IMR-90 (cell line): ENCODE measurements at regions not wholly inside any gene's neighbourhood (a gene's known extent, or its start where the extent isn't known, plus 50 kb on each side); places are given as distances from the start of the nearest gene placed in this dataset.

Experiments
- ATAC-seq: fragments of 200-7000 bp; cut with Tn5 transposase; 2 replicates; pipeline ENCODE4 v1.9.1; 2020; ENCODE audit warnings: low read depth, mild to moderate bottlenecking, moderate library complexity
- BruUV-seq: library from RNA; stranded (reverse); fragments of 400-500 nt; replicated peaks from 2 replicates; lab custom pipeline; 2021; lab: Mats Ljungman, UMichigan
- CTCF ChIA-PET: fragments of 300-600 bp; formaldehyde crosslinking; extraction: SDS; loops from one replicate; lab custom pipeline; 2021; ENCODE audit warnings: antibody characterized with exemption; lab: Yijun Ruan, JAX
- POLR2A ChIA-PET: fragments of 300-600 bp; sonication (Branson Sonifier 250); formaldehyde crosslinking; loops from one replicate; lab custom pipeline; 2022; ENCODE audit warnings: antibody characterized with exemption; ENCODE audit not compliant: unreplicated experiment; lab: Charles Lee
- DNase-seq: peaks from one replicate; pipeline ENCODE4 v3.0.0; 2013
- H2AFZ ChIP-seq: replicated peaks from 2 replicates; pipeline ENCODE3; 2013; ENCODE audit warnings: low read length, mild to moderate bottlenecking; ENCODE audit not compliant: poor library complexity
- H2AK5ac ChIP-seq: 2 replicates; pipeline ENCODE4 v1.6.1; 2013; ENCODE audit warnings: low read depth, low read length, inconsistent platforms
- H2AK9ac ChIP-seq: replicated peaks from 2 replicates; pipeline ENCODE3; 2013; ENCODE audit warnings: mild to moderate bottlenecking, low read depth, low read length, moderate library complexity; ENCODE audit not compliant: poor library complexity
- H2BK120ac ChIP-seq: 2 replicates; pipeline ENCODE4 v1.6.1; 2013; ENCODE audit warnings: low read depth, low read length, inconsistent platforms
- H2BK15ac ChIP-seq: 3 replicates; pipeline ENCODE4 v1.6.1; 2013; ENCODE audit warnings: low read depth, low read length, inconsistent platforms
- H2BK20ac ChIP-seq: 2 replicates; pipeline ENCODE4 v1.6.1; 2013; ENCODE audit warnings: low read depth, mild to moderate bottlenecking, inconsistent platforms, low read length, moderate library complexity
- H2BK5ac ChIP-seq: 2 replicates; pipeline ENCODE4 v1.6.1; 2013; ENCODE audit warnings: mild to moderate bottlenecking, low read depth, low read length, inconsistent platforms; ENCODE audit not compliant: poor library complexity, severe bottlenecking
- H3K14ac ChIP-seq: replicated peaks from 2 replicates; pipeline ENCODE4 v1.6.1; 2013; ENCODE audit warnings: low read depth, low read length, inconsistent platforms
- H3K18ac ChIP-seq: 2 replicates; pipeline ENCODE4 v1.6.1; 2013; ENCODE audit warnings: low read depth, low read length, control low read depth
- H3K23ac ChIP-seq: 2 replicates; pipeline ENCODE4 v1.6.1; 2013; ENCODE audit warnings: low read depth, low read length, inconsistent platforms
- H3K27ac ChIP-seq: 2 replicates; pipeline ENCODE4 v1.5.1; 2013; ENCODE audit warnings: mild to moderate bottlenecking, control low read depth, low read length; ENCODE audit not compliant: insufficient read depth
- H3K27me3 ChIP-seq: 2 replicates; pipeline ENCODE4 v1.6.1; 2013; ENCODE audit warnings: low read length; ENCODE audit not compliant: control insufficient read depth, insufficient read depth
- H3K36me3 ChIP-seq: 2 replicates; pipeline ENCODE4 v1.6.1; 2013; ENCODE audit warnings: low read length, mixed read lengths; ENCODE audit not compliant: control insufficient read depth, insufficient read depth
- H3K4ac ChIP-seq: 2 replicates; pipeline ENCODE4 v1.6.1; 2013; ENCODE audit warnings: low read depth, low read length, inconsistent platforms
- H3K4me1 ChIP-seq: 2 replicates; pipeline ENCODE4 v1.6.1; 2013; ENCODE audit warnings: low read length, mixed read lengths; ENCODE audit not compliant: control insufficient read depth, insufficient read depth
- H3K4me2 ChIP-seq: 2 replicates; pipeline ENCODE4 v1.6.1; 2013; ENCODE audit warnings: low read depth, mild to moderate bottlenecking, control low read depth, low read length, moderate library complexity
- H3K4me3 ChIP-seq: 2 replicates; pipeline ENCODE4 v1.5.1; 2013; ENCODE audit warnings: low read depth, mild to moderate bottlenecking, control low read depth, low read length, moderate library complexity; ENCODE audit not compliant: insufficient read depth
- H3K56ac ChIP-seq: 2 replicates; pipeline ENCODE4 v1.6.1; 2013; ENCODE audit warnings: low read length, inconsistent platforms; ENCODE audit not compliant: insufficient read depth; ENCODE audit errors: extremely low read depth
- H3K79me1 ChIP-seq, 2 experiments: 2 replicates each; pipeline ENCODE4 v1.6.1; 2013; ENCODE audit warnings: low read length in 2 of 2, inconsistent platforms in 1 of 2, low read depth in 1 of 2
- H3K9ac ChIP-seq: 2 replicates; pipeline ENCODE4 v1.6.1; 2013; ENCODE audit warnings: low read depth, low read length, control low read depth
- H3K9me1 ChIP-seq: 2 replicates; pipeline ENCODE4 v1.6.1; 2013; ENCODE audit warnings: low read length, inconsistent platforms; ENCODE audit not compliant: insufficient read depth
- H3K9me3 ChIP-seq: 2 replicates; pipeline ENCODE4 v1.6.1; 2013; ENCODE audit warnings: low read length; ENCODE audit not compliant: control insufficient read depth, insufficient read depth
- H4K20me1 ChIP-seq: 2 replicates; pipeline ENCODE4 v1.6.1; 2013; ENCODE audit warnings: low read length, inconsistent platforms; ENCODE audit not compliant: insufficient read depth
- H4K5ac ChIP-seq: 2 replicates; pipeline ENCODE4 v1.6.1; 2013; ENCODE audit warnings: mild to moderate bottlenecking, low read depth, low read length, control low read depth
- H4K8ac ChIP-seq, 2 experiments: 2 replicates each; pipeline ENCODE4 v1.6.1; 2013; ENCODE audit warnings: low read depth in 2 of 2, low read length in 2 of 2, control low read depth in 1 of 2, inconsistent platforms in 1 of 2
- H4K91ac ChIP-seq: 2 replicates; pipeline ENCODE4 v1.6.1; 2013; ENCODE audit warnings: low read depth, low read length, inconsistent platforms; ENCODE audit not compliant: insufficient read depth
- BHLHE40 ChIP-seq: fragments of 150-350 bp; IDR thresholded peaks from 2 replicates; pipeline ENCODE4 v1.6.1; 2016; ENCODE audit warnings: mild to moderate bottlenecking, low read depth, low read length
- CEBPB ChIP-seq: IDR thresholded peaks from 2 replicates; pipeline ENCODE4 v1.6.1; 2012; ENCODE audit warnings: low read depth, low read length, improper control_type of control experiment
- FOS ChIP-seq: fragments of 150-350 bp; IDR thresholded peaks from 2 replicates; pipeline ENCODE4 v1.6.1; 2016; ENCODE audit warnings: low read depth, low read length
- MAFK ChIP-seq: IDR thresholded peaks from 2 replicates; pipeline ENCODE4 v1.6.1; 2012; ENCODE audit warnings: low read depth, low read length, improper control_type of control experiment
- MXI1 ChIP-seq: IDR thresholded peaks from 2 replicates; pipeline ENCODE4 v1.6.1; 2012; ENCODE audit warnings: low read depth, mild to moderate bottlenecking, low read length, moderate library complexity, borderline replicate concordance
- NFE2L2 ChIP-seq: fragments of 150-350 bp; IDR thresholded peaks from 2 replicates; pipeline ENCODE4 v1.6.1; 2016; ENCODE audit warnings: low read depth, mild to moderate bottlenecking, low read length
- RAD21 ChIP-seq: IDR thresholded peaks from 2 replicates; pipeline ENCODE4 v1.6.1; 2012; ENCODE audit warnings: low read length, improper control_type of control experiment
- RCOR1 ChIP-seq: IDR thresholded peaks from 2 replicates; pipeline ENCODE4 v1.6.1; 2012; ENCODE audit warnings: mild to moderate bottlenecking, low read length, improper control_type of control experiment; ENCODE audit not compliant: insufficient replicate concordance
- RFX5 ChIP-seq: IDR thresholded peaks from 2 replicates; pipeline ENCODE4 v1.8.0; 2012; ENCODE audit warnings: low read depth, mild to moderate bottlenecking, low read length, moderate library complexity
- WGBS, 2 experiments: methylation state at CpG; one replicate each; pipeline versions ENCODE4 v1.1.5 to v1.1.7; 2013; ENCODE audit warnings: missing lambda C conversion rate in 2 of 2; ENCODE audit not compliant: insufficient read length in 1 of 2; ENCODE audit errors: extremely low coverage in 2 of 2; 5-methylcytosine and 5-hydroxymethylcytosine counted together
- dilution Hi-C: fragments of 300-500 bp; cut with HindIII; formaldehyde crosslinking; loops from one replicate; pipeline ENCODE4 v1.14.3; 2018; ENCODE audit warnings: low sequenced_read_pairs; ENCODE audit not compliant: unreplicated experiment
- in situ Hi-C: fragments of 300-500 bp; cut with MboI; formaldehyde crosslinking; loops from 3 replicates; pipeline ENCODE4 v1.14.3; 2019; ENCODE audit warnings: low sequenced_read_pairs, inconsistent platforms, mixed read lengths
- intact Hi-C: fragments of 100-400 bp; cut with micrococcal nuclease; formaldehyde crosslinking; loops from 2 replicates; pipeline ENCODE4 v1.10.0; 2022
- TF ChIP-seq, protein P1 (sequence below): fragments of 150-350 bp; IDR thresholded peaks from 2 replicates; pipeline ENCODE4 v1.6.1; 2016; ENCODE audit warnings: low read depth, mild to moderate bottlenecking, low read length, moderate library complexity, borderline replicate concordance

DNA sequence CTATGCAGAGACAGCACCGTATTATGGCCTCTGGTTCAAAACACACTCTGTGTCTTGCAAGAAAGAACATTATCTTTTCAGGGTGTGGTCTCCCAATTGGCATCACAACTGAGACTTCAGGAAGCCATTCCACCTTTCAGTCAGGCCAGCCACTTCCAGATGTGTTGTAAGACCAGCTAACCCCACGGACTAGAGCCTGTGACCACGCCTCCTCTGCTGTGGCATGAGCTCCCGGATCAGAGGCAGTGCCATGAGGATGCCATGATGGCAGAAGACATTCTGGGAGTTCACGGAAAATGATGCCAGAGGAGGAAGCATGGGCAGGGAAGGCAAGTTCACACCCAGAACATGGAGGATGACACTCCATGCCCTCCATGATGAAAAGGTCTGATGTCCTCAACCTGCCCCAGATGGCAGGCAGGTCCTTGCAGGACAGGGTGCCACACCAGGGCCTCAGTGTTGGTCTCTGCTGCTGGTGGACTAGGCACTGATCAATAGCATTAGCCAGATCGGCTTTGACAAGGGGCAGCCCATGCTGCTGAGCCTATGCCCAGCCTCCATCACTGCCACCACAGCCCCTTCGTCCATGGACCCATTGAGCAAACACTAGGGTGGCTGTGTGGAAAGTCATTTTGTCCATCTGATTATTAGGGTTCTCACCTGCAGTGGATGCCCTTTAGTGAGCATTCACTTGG, 341.6 kb downstream of the MATN1 start:
- intact Hi-C loops, result loop anchor here (2.0 to 10.0 kb wide), 2 partner anchors 267 to 327 kb away; no protein-coding TSS in a partner anchor
- H3K56ac ChIP-seq, result no peak overlapping the region
- H3K9me3 ChIP-seq, result no peaks in the 10 kb centered on the region
- H2AK9ac ChIP-seq, result no peak overlapping the region
- no peaks in the 10 kb centered on the region for H3K9me1 ChIP-seq
- no peak overlapping the region for H2AFZ ChIP-seq
- peaks cover 3% of the 10 kb centered on the region; the same call in 1 of the 2 replicates for H3K27me3 ChIP-seq
- H3K4me1 ChIP-seq, result no peaks in the 10 kb centered on the region
- no peak overlapping the region for H3K4ac ChIP-seq
- CTCF ChIA-PET, result interaction anchor here (0.9 kb wide), 1 partner anchor 26 kb away, joined by 4 read pairs; no protein-coding TSS in a partner anchor
- no peak overlapping the region for H3K23ac ChIP-seq
- no TSS peak for BruUV-seq
- POLR2A ChIA-PET, result no interaction called here
- no peaks in the 10 kb centered on the region for H3K36me3 ChIP-seq
- H4K20me1 ChIP-seq, result no peaks in the 10 kb centered on the region
- dilution Hi-C loops, result no loop called here
- H3K79me1 ChIP-seq, result no peaks in the 10 kb centered on the region
- H3K14ac ChIP-seq, result no peak overlapping the region
- H3K4me2 ChIP-seq, result no peak overlapping the region
- no peak overlapping the region for H3K18ac ChIP-seq
- in situ Hi-C loops, result loop anchor here (10.0 kb wide), 1 partner anchor 1137 kb away; no protein-coding TSS in a partner anchor
- TF ChIP-seq, protein P1, sequence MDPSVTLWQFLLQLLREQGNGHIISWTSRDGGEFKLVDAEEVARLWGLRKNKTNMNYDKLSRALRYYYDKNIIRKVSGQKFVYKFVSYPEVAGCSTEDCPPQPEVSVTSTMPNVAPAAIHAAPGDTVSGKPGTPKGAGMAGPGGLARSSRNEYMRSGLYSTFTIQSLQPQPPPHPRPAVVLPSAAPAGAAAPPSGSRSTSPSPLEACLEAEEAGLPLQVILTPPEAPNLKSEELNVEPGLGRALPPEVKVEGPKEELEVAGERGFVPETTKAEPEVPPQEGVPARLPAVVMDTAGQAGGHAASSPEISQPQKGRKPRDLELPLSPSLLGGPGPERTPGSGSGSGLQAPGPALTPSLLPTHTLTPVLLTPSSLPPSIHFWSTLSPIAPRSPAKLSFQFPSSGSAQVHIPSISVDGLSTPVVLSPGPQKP, result no peak
- TF ChIP-seq MAFK, result no peak
- no peak for TF ChIP-seq RCOR1
- TF ChIP-seq MXI1, result no peak
- TF ChIP-seq RAD21, result no peak
- no peak for TF ChIP-seq CEBPB
- TF ChIP-seq FOS, result no peak
- TF ChIP-seq NFE2L2, result no peak
- TF ChIP-seq BHLHE40, result no peak
- TF ChIP-seq RFX5, result no peak
- no peak overlapping the region for H2BK20ac ChIP-seq
- H2BK15ac ChIP-seq, result no peak overlapping the region
- no peak overlapping the region for H3K27ac ChIP-seq
- H2AK5ac ChIP-seq, result no peak overlapping the region
- 54% methylated on average over 3 of the region's 7 CpGs; no CpG with 5 or more reads in 1 of the 2 experiments for WGBS, 2 experiments
- no peak overlapping the region for H3K9ac ChIP-seq
- H4K5ac ChIP-seq, result no peak overlapping the region
- no peak overlapping the region for H3K4me3 ChIP-seq
- no peak overlapping the region for H2BK120ac ChIP-seq
- no peak overlapping the region for H2BK5ac ChIP-seq
- ATAC-seq, result no peak
- H4K8ac ChIP-seq, result no peak overlapping the region
- DNase-seq, result no peak
- no peak overlapping the region for H4K91ac ChIP-seq
